Breast epithelium (tissue), 4 donors: ENCODE measurements at regions not wholly inside any gene's neighbourhood (a gene's known extent, or its start where the extent isn't known, plus 50 kb on each side); places are given as distances from the start of the nearest gene placed in this dataset.

Experiments used
- DNase-seq, 2 donors: peaks; one replicate each; pipeline ENCODE4 v3.0.0-alpha.2; 2019; ENCODE audit warnings: low spot score in 2 of 2
- H3K27ac ChIP-seq, 2 donors: fragments of 200-600 bp; sonication (generic) in 1 of 2; one replicate each; pipeline ENCODE4 v1.5.1; 2016 to 2019; ENCODE audit warnings: mild to moderate bottlenecking in 1 of 2
- H3K27me3 ChIP-seq, 2 donors: fragments of 200-600 bp; sonication (generic) in 1 of 2; one replicate each; pipeline versions ENCODE4 v1.5.1 to v1.6.0; 2017 to 2019; ENCODE audit warnings: control low read depth in 1 of 2, mild to moderate bottlenecking in 1 of 2
- H3K36me3 ChIP-seq: fragments of 200-600 bp; one replicate; pipeline ENCODE4 v1.5.1; 2019
- H3K4me1 ChIP-seq, 2 donors: fragments of 200-600 bp; sonication (generic); one replicate each; pipeline ENCODE4 v1.5.1; 2016 to 2019; ENCODE audit warnings: control low read depth in 1 of 2
- H3K4me3 ChIP-seq, 3 donors: fragments of 200-600 bp; sonication (generic); 1 replicate in 2 of 3; 2 replicates in 1 of 3; pipeline ENCODE4 v1.5.1; 2016 to 2019; ENCODE audit warnings: mild to moderate bottlenecking in 3 of 3, moderate library complexity in 2 of 3
- H3K9me3 ChIP-seq, 2 donors: fragments of 200-600 bp; sonication (generic) in 1 of 2; one replicate each; pipeline ENCODE4 v1.5.1; 2016 to 2019; ENCODE audit warnings: control low read depth in 1 of 2
- CTCF ChIP-seq, 3 donors: fragments of 450-650 bp; IDR thresholded peaks; one replicate each; pipeline ENCODE4 v1.5.1; 2016 to 2017; ENCODE audit warnings: antibody characterized with exemption in 3 of 3, mild to moderate bottlenecking in 3 of 3, moderate library complexity in 3 of 3
- POLR2A ChIP-seq: fragments of 450-650 bp; IDR thresholded peaks from one replicate; pipeline ENCODE4 v1.6.1; 2016; ENCODE audit warnings: antibody characterized with exemption, mild to moderate bottlenecking, moderate library complexity
- POLR2AphosphoS5 ChIP-seq, 3 donors: sonication (generic); formaldehyde crosslinking; IDR thresholded peaks; one replicate each; pipeline ENCODE4 v1.6.1; 2017; ENCODE audit warnings: antibody characterized with exemption in 3 of 3
- intact Hi-C: fragments of 100-400 bp; cut with DNase I; formaldehyde crosslinking; loops from one replicate; pipeline ENCODE4 v1.15.1; 2023; ENCODE audit warnings: low total_unique reads

- no peaks in the 10 kb centered on the region for H3K9me3 ChIP-seq
- no peaks in the 10 kb centered on the region for H3K4me1 ChIP-seq
- no peak for TF ChIP-seq POLR2AphosphoS5 (IDR thresholded peaks at IDR 0.05)
- TF ChIP-seq POLR2A: no peak
- no peak for TF ChIP-seq CTCF (IDR thresholded peaks at IDR 0.05)
- no peaks in the 10 kb centered on the region for H3K36me3 ChIP-seq
- H3K27me3 ChIP-seq: no peaks in the 10 kb centered on the region
- no peak overlapping the region for H3K4me3 ChIP-seq
- DNase-seq: no peak
- H3K27ac ChIP-seq: no peak overlapping the region
- intact Hi-C loops: no loop called here
Measured at GRCh38 chr11:26244207-26244606, 87.7 kb upstream of the ANO3 start.

DNA sequence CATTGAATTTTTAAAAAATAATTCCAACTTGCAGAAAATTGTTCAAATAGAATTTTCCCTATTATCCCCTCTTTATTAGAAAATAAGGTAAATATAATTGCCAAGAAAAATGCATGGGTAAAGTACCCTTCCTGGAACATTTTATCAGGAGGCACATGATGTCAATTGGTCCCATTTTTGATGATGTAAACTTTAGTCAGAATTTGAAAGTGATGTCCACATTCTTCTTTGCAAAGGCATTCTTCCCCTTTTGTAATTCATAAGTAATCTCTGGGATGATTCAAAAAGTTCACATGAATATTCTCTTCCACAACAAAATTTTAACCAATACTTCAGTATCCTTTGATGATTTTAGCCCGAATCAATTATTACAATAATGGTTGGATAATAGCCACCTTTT, 86.9 kb upstream of the ANO3 start:
- intact Hi-C loops: no loop called here
- H3K27ac ChIP-seq: no peak overlapping the region
- no peaks in the 10 kb centered on the region for H3K27me3 ChIP-seq
- no peak overlapping the region for H3K4me3 ChIP-seq
- TF ChIP-seq POLR2A: no peak
- TF ChIP-seq CTCF (IDR thresholded peaks at IDR 0.05): no peak
- TF ChIP-seq POLR2AphosphoS5 (IDR thresholded peaks at IDR 0.05): no peak
- no peaks in the 10 kb centered on the region for H3K4me1 ChIP-seq
- no peaks in the 10 kb centered on the region for H3K36me3 ChIP-seq
- no peaks in the 10 kb centered on the region for H3K9me3 ChIP-seq
- no peak for DNase-seq

- H3K4me1 ChIP-seq: no peaks in the 10 kb centered on the region
- H3K27ac ChIP-seq: no peak overlapping the region
Measured at GRCh38 chr11:26247340-26247739, 84.6 kb upstream of the ANO3 start.

GRCh38 chr11:26248661-26249060, 83.3 kb upstream of the ANO3 start:
- Histone ChIP-seq H3K36me3 (no peaks in the 10 kb centered on the region), H3K27me3 (no peaks in the 10 kb centered on the region), H3K4me1 (no peaks in the 10 kb centered on the region), H3K27ac (no peak overlapping the region), H3K9me3 (no peaks in the 10 kb centered on the region), H3K4me3 (no peak overlapping the region)
- TF ChIP-seq POLR2AphosphoS5 (IDR thresholded peaks at IDR 0.05): no peak
- no peak for TF ChIP-seq POLR2A
- no peak for TF ChIP-seq CTCF (IDR thresholded peaks at IDR 0.05)
- DNase-seq: no peak
- intact Hi-C loops: no loop called here

More at GRCh38 chr11:26247340-26247739, 84.6 kb upstream of the ANO3 start:
- intact Hi-C loops: no loop called here
- Histone ChIP-seq H3K36me3 (no peaks in the 10 kb centered on the region), H3K27me3 (no peaks in the 10 kb centered on the region), H3K9me3 (no peaks in the 10 kb centered on the region), H3K4me3 (no peak overlapping the region)
- no peak for DNase-seq
- no peak for TF ChIP-seq POLR2AphosphoS5 (IDR thresholded peaks at IDR 0.05)
- no peak for TF ChIP-seq CTCF (IDR thresholded peaks at IDR 0.05)
- TF ChIP-seq POLR2A: no peak

- TF ChIP-seq POLR2A (no peak), CTCF (IDR thresholded peaks at IDR 0.05) (no peak), POLR2AphosphoS5 (IDR thresholded peaks at IDR 0.05) (no peak)
- DNase-seq: no peak
- H3K36me3 ChIP-seq: no peaks in the 10 kb centered on the region
- no peak overlapping the region for H3K4me3 ChIP-seq
- H3K4me1 ChIP-seq: no peaks in the 10 kb centered on the region
- no peaks in the 10 kb centered on the region for H3K27me3 ChIP-seq
- H3K27ac ChIP-seq: no peak overlapping the region
- no peaks in the 10 kb centered on the region for H3K9me3 ChIP-seq
- intact Hi-C loops: no loop called here
Measured at GRCh38 chr11:26254378-26254777, 77.6 kb upstream of the ANO3 start.
